SK-N-SH treated with all-trans-retinoic acid at 6 μM for 48 hours (cell line): ENCODE measurements at regions not wholly inside any gene's neighbourhood (a gene's known extent, or its start where the extent isn't known, plus 50 kb on each side); places are given as distances from the start of the nearest gene placed in this dataset.

ENCODE experiments used
- ATAC-seq: fragments of 200-7000 bp; cut with Tn5 transposase; 3 replicates; pipeline ENCODE4 v1.9.1; 2020; ENCODE audit warnings: mild to moderate bottlenecking, moderate library complexity
- ARNTL ChIP-seq: fragments of 450-650 bp; formaldehyde crosslinking; IDR thresholded peaks from 2 replicates; pipeline ENCODE4 v1.5.0; 2020; ENCODE audit warnings: low read depth, mild to moderate bottlenecking, moderate library complexity, borderline replicate concordance
- BACH2 ChIP-seq: fragments of 250-450 bp; sonication (Bioruptor Pico); IDR thresholded peaks from 2 replicates; pipeline ENCODE4 v1.9.0; 2021; ENCODE audit warnings: mild to moderate bottlenecking, borderline replicate concordance
- CREB5 ChIP-seq: fragments of 250-450 bp; sonication (Bioruptor Pico); IDR thresholded peaks from 2 replicates; pipeline ENCODE4 v1.5.1; 2020; ENCODE audit warnings: low read depth, mild to moderate bottlenecking, moderate library complexity
- CSDC2 ChIP-seq: fragments of 250-450 bp; sonication (Bioruptor Pico); IDR thresholded peaks from 2 replicates; pipeline ENCODE4 v1.5.0; 2020; ENCODE audit warnings: mild to moderate bottlenecking, moderate library complexity
- CSRNP3 ChIP-seq: fragments of 250-450 bp; sonication (Bioruptor Pico); IDR thresholded peaks from 2 replicates; pipeline ENCODE4 v1.5.1; 2021; ENCODE audit warnings: mild to moderate bottlenecking, moderate library complexity
- ESRRG ChIP-seq: fragments of 250-450 bp; sonication (Bioruptor Pico); IDR thresholded peaks from 2 replicates; pipeline ENCODE4 v1.6.1; 2021; ENCODE audit warnings: mild to moderate bottlenecking
- GLIS3 ChIP-seq: fragments of 250-450 bp; sonication (Bioruptor Pico); IDR thresholded peaks from 2 replicates; pipeline ENCODE4 v1.5.0; 2020; ENCODE audit warnings: mild to moderate bottlenecking, moderate library complexity
- ISL1 ChIP-seq: fragments of 250-450 bp; sonication (Bioruptor Pico); IDR thresholded peaks from 2 replicates; pipeline ENCODE4 v2.1.2; 2022; ENCODE audit warnings: mild to moderate bottlenecking, moderate library complexity
- OSR1 ChIP-seq: fragments of 250-450 bp; sonication (Bioruptor Pico); IDR thresholded peaks from 2 replicates; pipeline ENCODE4 v1.8.0; 2022; ENCODE audit warnings: moderate library complexity, mild to moderate bottlenecking, inconsistent platforms
- POU6F1 ChIP-seq: fragments of 250-450 bp; sonication (Bioruptor Pico); IDR thresholded peaks from 2 replicates; pipeline ENCODE4 v1.8.0; 2021; ENCODE audit warnings: low read depth, mild to moderate bottlenecking, moderate library complexity, borderline replicate concordance
- PPARA ChIP-seq: fragments of 250-450 bp; sonication (Bioruptor Pico); IDR thresholded peaks from 2 replicates; pipeline ENCODE4 v1.5.0; 2020; ENCODE audit warnings: mild to moderate bottlenecking, borderline replicate concordance
- RARB ChIP-seq: fragments of 250-450 bp; sonication (Bioruptor Pico); IDR thresholded peaks from 2 replicates; pipeline ENCODE4 v1.8.0; 2021; ENCODE audit warnings: mild to moderate bottlenecking, moderate library complexity
- SNAI2 ChIP-seq: fragments of 250-450 bp; sonication (Bioruptor Pico); IDR thresholded peaks from 2 replicates; pipeline ENCODE4 v1.5.0; 2020; ENCODE audit warnings: mild to moderate bottlenecking, moderate library complexity
- TCF4 ChIP-seq: fragments of 250-450 bp; sonication (Bioruptor Pico); IDR thresholded peaks from 2 replicates; pipeline ENCODE4 v1.8.0; 2021; ENCODE audit warnings: mild to moderate bottlenecking, moderate library complexity, borderline replicate concordance
- TSHZ2 ChIP-seq: fragments of 250-450 bp; sonication (Bioruptor Pico); IDR thresholded peaks from 2 replicates; pipeline ENCODE4 v1.5.0; 2020; ENCODE audit warnings: mild to moderate bottlenecking, moderate library complexity
- ZC3H10 ChIP-seq: fragments of 250-450 bp; sonication (Bioruptor Pico); IDR thresholded peaks from 2 replicates; pipeline ENCODE4 v1.5.1; 2021; ENCODE audit warnings: mild to moderate bottlenecking, moderate library complexity
- ZFP3 ChIP-seq: fragments of 250-450 bp; sonication (Bioruptor Pico); IDR thresholded peaks from 2 replicates; pipeline ENCODE4 v1.5.0; 2020; ENCODE audit warnings: mild to moderate bottlenecking, moderate library complexity
- ZFP30 ChIP-seq: fragments of 450-650 bp; formaldehyde crosslinking; IDR thresholded peaks from 2 replicates; pipeline ENCODE4 v1.5.0; 2022; ENCODE audit warnings: mild to moderate bottlenecking, moderate library complexity
- ZNF565 ChIP-seq: fragments of 450-650 bp; formaldehyde crosslinking; conservative IDR thresholded peaks from 2 replicates; pipeline ENCODE4 v1.5.0; 2020; ENCODE audit warnings: low read depth, mild to moderate bottlenecking, moderate library complexity
- ZNF70 ChIP-seq: fragments of 450-650 bp; formaldehyde crosslinking; IDR thresholded peaks from 2 replicates; pipeline ENCODE4 v1.5.0; 2020; ENCODE audit warnings: mild to moderate bottlenecking, moderate library complexity
- ZNF8 ChIP-seq: fragments of 450-650 bp; formaldehyde crosslinking; IDR thresholded peaks from 2 replicates; pipeline ENCODE4 v1.5.0; 2020; ENCODE audit warnings: mild to moderate bottlenecking, moderate library complexity

- no peak for ATAC-seq
- TF ChIP-seq BACH2 (CRISPR knock-in tag) (no peak), ZFP30 (no peak), ZNF70 (CRISPR knock-in tag) (no peak)
These were observed 55.6 kb upstream of the MACF1 start for GRCh38 chr1:39148942-39149341.

- TF ChIP-seq PPARA, result no peak
- TF ChIP-seq ZNF8, result no peak
- no peak for TF ChIP-seq CSDC2 (CRISPR knock-in tag)
- TF ChIP-seq ARNTL, result no peak
- no peak for TF ChIP-seq ESRRG (CRISPR knock-in tag)
- TF ChIP-seq SNAI2 (CRISPR knock-in tag), result no peak
- TF ChIP-seq ZNF565, result no peak
- no peak for TF ChIP-seq ZFP3 (CRISPR knock-in tag)
- TF ChIP-seq TSHZ2 (CRISPR knock-in tag), result no peak
- TF ChIP-seq CSRNP3 (CRISPR knock-in tag), result no peak
- no peak for TF ChIP-seq BACH2 (CRISPR knock-in tag)
- TF ChIP-seq ISL1 (CRISPR knock-in tag), result no peak
- TF ChIP-seq RARB (CRISPR knock-in tag), result no peak
- no peak for TF ChIP-seq ZFP30
- TF ChIP-seq TCF4 (CRISPR knock-in tag), result no peak
- ATAC-seq, result no peak
These were observed 55.0 kb upstream of the MACF1 start for GRCh38 chr1:39149509-39149908.

- TF ChIP-seq ARNTL (no peak), RARB (CRISPR knock-in tag) (no peak), ZNF8 (no peak), GLIS3 (CRISPR knock-in tag) (no peak), SNAI2 (CRISPR knock-in tag) (no peak), BACH2 (CRISPR knock-in tag) (no peak), ZC3H10 (no peak)
- no peak for ATAC-seq
These were observed 53.7 kb upstream of the MACF1 start for GRCh38 chr1:39150779-39151178.

- TF ChIP-seq ARNTL, result no peak
- no peak for TF ChIP-seq TSHZ2 (CRISPR knock-in tag)
- TF ChIP-seq ZNF8, result no peak
- no peak for ATAC-seq
These were observed 53.2 kb upstream of the MACF1 start for GRCh38 chr1:39151267-39151666.

- no peak for TF ChIP-seq ZFP30
- no peak for TF ChIP-seq RARB (CRISPR knock-in tag)
- no peak for TF ChIP-seq SNAI2 (CRISPR knock-in tag)
- no peak for TF ChIP-seq BACH2 (CRISPR knock-in tag)
- no peak for TF ChIP-seq ARNTL
- ATAC-seq, result no peak
These were observed 51.6 kb upstream of the MACF1 start for GRCh38 chr1:39152923-39153322.

GRCh38 chr1:39153684-39154083 lies 50.8 kb upstream of the MACF1 start:
- ATAC-seq, result no peak; the same call in 2 of the 3 replicates
- TF ChIP-seq POU6F1 (CRISPR knock-in tag) (no peak), ZNF70 (CRISPR knock-in tag) (no peak), SNAI2 (CRISPR knock-in tag) (no peak), ZC3H10 (no peak), CSRNP3 (CRISPR knock-in tag) (no peak), ZNF565 (no peak), CREB5 (CRISPR knock-in tag) (no peak), ESRRG (CRISPR knock-in tag) (no peak), ISL1 (CRISPR knock-in tag) (no peak), OSR1 (CRISPR knock-in tag) (no peak), ARNTL (no peak), ZFP3 (CRISPR knock-in tag) (no peak), ZNF8 (no peak), TCF4 (CRISPR knock-in tag) (no peak), CSDC2 (CRISPR knock-in tag) (no peak), ZFP30 (no peak)
